A172 (cell line): ENCODE measurements at regions not wholly inside any gene's neighbourhood (a gene's known extent, or its start where the extent isn't known, plus 50 kb on each side); places are given as distances from the start of the nearest gene placed in this dataset.
"Not testable (repeated sequence)": the region's sequence is repeated elsewhere in the genome, so short reads cannot be mapped to it uniquely, and the experiment has no call there.

ENCODE experiments used
- DNase-seq: peaks from one replicate; pipeline ENCODE4 v3.0.0-alpha.2; 2015; ENCODE audit warnings: low spot score

GRCh38 chr3:144455841-144456440, 484.3 kb downstream of the DIPK2A start:
- no peak for DNase-seq

- DNase-seq: no peak
These were observed 486.1 kb downstream of the DIPK2A start for GRCh38 chr3:144457758-144458157.

GRCh38 chr3:144458283-144458682, 486.7 kb downstream of the DIPK2A start:
- DNase-seq: no peak

- no peak for DNase-seq
These were observed 490.7 kb downstream of the DIPK2A start for GRCh38 chr3:144462337-144462736.

GRCh38 chr3:144463911-144464310, 492.3 kb downstream of the DIPK2A start:
- DNase-seq: no peak

GRCh38 chr3:144466114-144466513, 494.5 kb downstream of the DIPK2A start:
- DNase-seq: no peak

- no peak for DNase-seq
These were observed 494.9 kb downstream of the DIPK2A start for GRCh38 chr3:144466540-144466939.

GRCh38 chr3:144470666-144471065, 499.0 kb downstream of the DIPK2A start:
- DNase-seq: no peak

- DNase-seq: no peak
These were observed 506.0 kb downstream of the DIPK2A start for GRCh38 chr3:144477593-144477992.

GRCh38 chr3:144480416-144480919, 508.8 kb downstream of the DIPK2A start:
- no peak for DNase-seq

- DNase-seq: no peak
These were observed 511.3 kb downstream of the DIPK2A start for GRCh38 chr3:144482876-144483275.

GRCh38 chr3:144487011-144487410, 515.4 kb downstream of the DIPK2A start:
- DNase-seq: no peak

- no peak for DNase-seq
These were observed 517.3 kb downstream of the DIPK2A start for GRCh38 chr3:144488927-144489326.

GRCh38 chr3:144491333-144491732, 519.7 kb downstream of the DIPK2A start:
- no peak for DNase-seq

GRCh38 chr3:144494651-144495050, 523.0 kb downstream of the DIPK2A start:
- not testable (repeated sequence) for DNase-seq

GRCh38 chr3:144496141-144496835, 524.7 kb downstream of the DIPK2A start:
- no peak for DNase-seq

- no peak for DNase-seq
These were observed 525.8 kb downstream of the DIPK2A start for GRCh38 chr3:144497452-144497851.

- peak; percentile 3 for DNase-seq
These were observed 527.6 kb downstream of the DIPK2A start for GRCh38 chr3:144499001-144499930.

GRCh38 chr3:144501467-144501866, 529.8 kb downstream of the DIPK2A start:
- no peak for DNase-seq

- no peak for DNase-seq
These were observed 530.8 kb downstream of the DIPK2A start for GRCh38 chr3:144502402-144502801.

GRCh38 chr3:144506375-144506774, 534.8 kb downstream of the DIPK2A start:
- DNase-seq: not testable (repeated sequence)

GRCh38 chr3:144511346-144511745, 539.7 kb downstream of the DIPK2A start:
- DNase-seq: no peak
